GM18870 (cell line): ENCODE measurements at regions not wholly inside any gene's neighbourhood (a gene's known extent, or its start where the extent isn't known, plus 50 kb on each side); places are given as distances from the start of the nearest gene placed in this dataset.

Source experiments
- ATAC-seq: cut with Tn5 transposase; IDR thresholded peaks from one replicate; pipeline ENCODE4 v1.9.1; 2021; ENCODE audit warnings: moderate library complexity; ENCODE audit not compliant: unreplicated experiment

GRCh38 chr2:58520903-58521302 is 279.8 kb upstream of the FANCL start:
- ATAC-seq, result no peak

DNA sequence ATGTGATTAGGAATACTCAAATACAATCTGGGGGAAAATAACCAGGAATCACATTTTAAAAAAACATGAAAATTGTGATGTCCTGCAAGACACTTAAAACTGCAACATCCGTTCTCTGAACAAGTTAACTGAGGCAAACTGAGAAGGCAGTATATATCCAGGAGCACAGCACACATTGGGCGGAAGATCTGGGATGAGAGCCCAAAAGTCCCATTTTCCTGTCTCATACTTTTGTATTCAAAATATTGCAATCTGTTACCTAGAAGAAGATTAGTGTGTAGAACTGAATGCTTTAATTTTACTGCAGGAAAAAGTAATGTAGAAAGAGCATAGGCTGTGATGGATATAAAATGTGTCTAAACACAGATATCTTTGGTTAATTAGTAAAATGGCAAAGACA is 276.8 kb upstream of the FANCL start:
- no peak for ATAC-seq

DNA sequence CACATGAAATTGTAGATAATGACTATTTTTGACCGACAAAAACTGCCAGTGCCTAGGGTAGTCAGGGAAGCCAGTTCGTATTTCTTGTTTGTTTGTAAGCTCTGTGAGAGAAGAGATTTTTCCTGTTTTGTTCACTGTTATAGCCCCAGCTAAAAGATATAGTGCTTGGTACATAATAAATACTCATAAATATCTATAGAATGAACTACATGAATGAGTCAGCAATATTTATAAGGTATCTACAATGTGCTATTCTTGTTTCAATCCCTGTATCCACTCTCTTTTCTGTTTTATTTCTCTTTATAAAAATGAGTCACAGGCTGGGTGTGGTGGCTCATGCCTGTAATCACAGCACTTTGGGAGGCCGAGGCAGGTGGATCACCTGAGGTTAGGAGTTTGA is 275.6 kb upstream of the FANCL start:
- no peak for ATAC-seq

GRCh38 chr2:58515827-58516573 is 274.9 kb upstream of the FANCL start:
- no peak for ATAC-seq

DNA sequence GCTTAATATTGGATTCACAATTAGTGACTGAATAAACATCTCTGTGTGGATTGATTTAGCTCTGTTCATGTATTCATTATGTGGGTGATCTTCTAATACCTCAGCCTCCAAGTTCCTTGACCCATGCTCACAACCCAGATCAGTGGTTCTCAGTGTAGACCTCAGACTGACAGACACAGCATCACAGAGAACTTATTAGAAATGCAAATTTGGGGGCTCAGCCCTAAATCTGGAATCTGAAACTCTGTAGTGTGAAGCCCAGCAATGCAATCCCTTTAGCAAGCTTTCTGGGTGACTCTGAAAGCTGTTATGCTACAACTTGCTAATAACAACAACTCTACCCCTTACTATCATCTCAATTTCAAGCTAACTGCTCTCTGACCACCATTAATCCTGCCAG is 273.1 kb upstream of the FANCL start:
- peak; percentile 77 for ATAC-seq

DNA sequence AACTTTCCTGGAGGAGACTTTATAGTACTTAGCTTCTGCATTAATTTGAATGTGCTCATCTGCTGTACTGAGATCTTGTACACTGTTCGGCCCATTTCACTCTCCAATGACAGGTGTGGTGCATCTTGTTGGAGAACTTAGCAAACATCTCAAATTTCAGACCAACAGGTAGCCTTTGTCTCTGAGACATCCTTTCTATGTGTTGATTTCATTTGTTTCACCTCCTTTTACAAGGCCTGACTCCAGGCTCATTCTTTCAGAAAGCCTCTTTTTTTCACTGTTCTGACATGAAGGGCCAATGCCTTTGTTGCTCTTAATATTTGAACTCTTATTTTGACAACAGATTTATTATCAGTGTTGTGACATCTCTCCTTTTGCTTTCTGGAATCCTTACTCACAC is 271.8 kb upstream of the FANCL start:
- no peak for ATAC-seq

DNA sequence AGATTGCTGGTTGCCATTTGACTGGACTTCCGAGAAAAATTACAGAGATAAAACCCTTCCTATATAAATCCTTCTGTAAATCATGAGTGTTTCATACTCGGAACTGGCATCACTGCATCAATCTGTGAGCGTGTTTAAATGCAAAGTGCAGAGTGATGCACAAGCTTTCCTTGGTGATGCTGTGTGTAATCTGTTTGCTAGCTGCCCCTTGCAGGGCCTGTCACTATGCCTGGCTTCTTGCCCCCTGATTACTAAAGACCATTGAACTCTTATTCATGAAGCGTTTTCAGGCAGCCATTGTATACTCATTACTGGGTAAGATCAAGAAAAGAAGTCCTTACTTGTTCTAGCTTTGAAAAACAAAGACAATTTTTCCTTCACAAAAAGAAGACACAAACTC is 266.9 kb upstream of the FANCL start:
- ATAC-seq, result no peak

- no peak for ATAC-seq
These were observed 262.8 kb upstream of the FANCL start for GRCh38 chr2:58503918-58504317.

DNA sequence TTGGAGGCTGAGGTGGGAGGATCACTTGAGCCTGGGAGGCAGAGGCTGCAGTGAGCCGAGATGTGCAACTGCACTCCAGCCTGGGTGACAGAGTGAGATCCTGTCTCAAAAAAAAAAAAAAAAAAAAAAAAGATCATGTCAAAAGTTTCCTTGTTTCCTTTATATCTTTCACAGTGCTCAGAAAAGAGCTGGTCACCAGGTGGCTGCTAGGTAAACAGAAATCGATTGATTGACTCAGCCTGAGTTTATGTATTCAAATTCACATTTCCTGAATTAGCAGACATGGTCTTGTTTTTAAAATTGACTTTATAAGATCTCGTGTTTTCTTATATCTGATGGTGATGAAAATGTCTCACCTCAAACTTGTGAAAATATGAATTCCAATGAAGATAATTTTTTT is 261.8 kb upstream of the FANCL start:
- no peak for ATAC-seq

- no peak for ATAC-seq
These were observed 260.4 kb upstream of the FANCL start for GRCh38 chr2:58501371-58502160.

DNA sequence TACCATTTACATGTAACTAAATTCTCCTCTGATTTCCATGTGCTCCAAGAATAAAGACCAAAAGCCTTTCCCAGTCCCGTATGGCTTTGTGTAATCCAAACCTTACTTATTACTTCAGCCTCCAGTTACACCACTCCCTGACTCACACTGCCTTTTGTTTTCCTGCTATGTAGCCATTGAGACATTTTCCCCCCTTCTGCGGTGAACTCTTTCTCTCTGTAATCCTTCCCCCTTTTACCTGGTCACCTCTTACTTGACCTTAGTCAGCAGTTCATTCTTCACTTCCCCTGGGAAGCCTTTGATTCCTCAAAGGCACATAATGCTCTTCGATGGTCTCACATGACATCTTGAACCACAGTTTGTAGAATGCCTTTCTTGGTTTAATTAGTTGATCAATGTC is 256.0 kb upstream of the FANCL start:
- ATAC-seq, result no peak

DNA sequence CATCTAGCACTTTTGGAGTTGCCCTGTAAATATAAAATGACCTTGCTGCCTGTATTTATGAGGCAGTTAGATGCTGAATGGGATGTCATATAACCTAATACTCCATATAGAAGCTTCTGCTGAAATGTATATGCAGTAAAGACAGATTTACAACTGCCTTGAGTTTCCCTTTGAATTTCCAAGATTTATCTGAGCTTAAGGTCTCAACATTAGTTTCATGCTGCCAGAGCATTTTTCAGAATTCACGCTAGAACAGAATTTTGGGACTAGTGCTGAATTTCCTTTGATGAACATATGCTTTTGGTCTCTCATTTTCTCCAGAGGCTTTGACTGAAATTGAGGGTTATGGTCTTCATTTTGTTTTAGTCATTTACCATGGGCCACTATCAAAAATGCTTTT is 254.7 kb upstream of the FANCL start:
- no peak for ATAC-seq

- no peak for ATAC-seq
These were observed 253.0 kb upstream of the FANCL start for GRCh38 chr2:58494071-58494501.

GRCh38 chr2:58484629-58485028 is 243.5 kb upstream of the FANCL start:
- no peak for ATAC-seq

DNA sequence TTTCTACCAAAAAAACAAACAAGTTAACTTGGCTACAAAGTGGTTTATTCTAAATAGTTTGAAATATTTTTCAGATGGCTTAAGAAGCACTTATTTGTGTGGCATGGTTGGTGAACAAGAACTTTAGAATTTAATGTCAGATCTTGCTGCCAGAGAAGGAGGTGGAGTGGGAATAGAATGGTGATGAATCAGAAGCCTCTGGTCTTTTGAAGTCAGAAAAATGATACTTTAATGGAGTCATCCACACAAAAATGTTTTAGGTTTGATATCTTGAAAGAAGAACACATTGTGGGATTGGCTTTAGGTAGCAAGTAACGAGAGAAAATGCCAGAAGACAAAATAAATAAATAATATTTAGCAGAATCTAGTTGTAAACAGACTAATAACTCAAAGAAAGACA is 243.1 kb upstream of the FANCL start:
- ATAC-seq, result no peak

DNA sequence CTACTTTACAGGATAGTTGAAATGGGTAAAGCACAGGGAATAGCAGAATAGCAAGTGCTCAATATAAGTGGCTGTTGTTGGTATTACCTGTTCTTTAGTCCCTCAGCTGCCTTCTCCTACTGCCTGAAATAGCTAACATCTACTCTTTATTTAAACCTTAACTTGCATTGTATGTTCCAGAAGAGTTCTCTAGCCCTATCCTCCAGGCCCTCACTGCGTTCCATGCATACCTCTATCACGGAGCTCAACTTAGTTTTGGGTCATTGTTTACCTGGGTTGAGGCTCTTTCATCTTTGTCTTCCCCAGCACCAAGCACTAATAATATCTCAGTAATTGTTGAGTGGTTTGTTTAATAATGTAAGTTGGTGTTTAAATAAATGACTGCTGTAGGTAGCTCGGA is 242.2 kb upstream of the FANCL start:
- no peak for ATAC-seq

- ATAC-seq, result no peak
These were observed 240.5 kb upstream of the FANCL start for GRCh38 chr2:58481670-58482069.

DNA sequence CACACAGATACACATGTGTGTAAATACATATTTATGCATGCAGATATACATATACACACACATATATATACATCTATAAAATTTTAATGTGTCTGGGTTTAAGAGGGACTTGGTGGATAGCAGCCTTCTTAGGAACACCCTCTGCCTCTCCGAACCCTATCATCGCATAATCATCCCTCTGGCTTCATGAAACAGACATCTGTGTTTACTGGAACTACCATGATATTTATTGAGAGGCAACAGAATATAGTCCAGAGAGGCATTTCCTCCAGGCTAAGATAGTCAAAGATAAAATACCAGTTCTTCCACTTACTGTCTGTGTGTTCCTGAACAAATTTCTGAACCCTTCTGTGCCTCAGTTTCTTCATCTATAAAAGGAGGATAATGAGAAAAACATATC is 239.0 kb upstream of the FANCL start:
- ATAC-seq, result no peak

- ATAC-seq, result no peak
These were observed 238.5 kb upstream of the FANCL start for GRCh38 chr2:58479535-58480140.

DNA sequence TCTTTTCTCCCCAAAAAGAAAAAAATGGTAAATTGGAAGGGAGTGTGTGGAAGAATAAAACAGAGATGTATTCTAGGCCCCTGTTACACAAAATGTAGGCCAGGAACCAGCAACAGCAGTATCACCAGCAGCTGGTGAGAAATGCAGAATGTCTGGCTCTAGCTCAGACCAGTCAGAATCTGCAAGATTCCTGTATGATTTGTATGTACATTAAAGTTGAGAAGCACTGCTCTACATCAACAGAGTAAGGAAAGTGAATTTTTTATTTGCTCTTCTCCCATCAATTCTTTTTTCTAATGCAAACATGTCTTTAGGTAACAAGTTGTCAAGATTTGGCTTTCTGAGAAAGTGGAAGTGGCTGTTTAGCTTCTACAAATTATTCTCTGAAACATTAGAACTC is 235.4 kb upstream of the FANCL start:
- no peak for ATAC-seq

DNA sequence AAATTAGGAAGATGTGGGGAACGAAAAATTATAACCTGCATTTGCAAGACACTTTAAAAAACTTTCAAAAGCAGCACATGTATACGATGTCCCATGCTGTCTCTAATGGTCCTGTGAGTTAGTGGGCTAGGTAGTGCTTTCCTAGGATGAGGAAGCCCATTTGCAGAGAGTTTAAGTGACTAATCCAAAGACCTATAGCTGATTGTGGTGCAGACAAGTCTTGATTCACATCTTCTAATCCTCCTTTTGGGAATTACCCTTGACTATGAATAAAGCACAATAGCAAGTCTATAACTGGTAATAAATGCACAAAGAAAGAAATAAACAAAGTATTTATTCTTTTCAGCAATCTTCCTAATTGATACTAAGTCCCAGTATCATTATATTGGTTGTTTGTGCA is 234.6 kb upstream of the FANCL start:
- ATAC-seq, result no peak

GRCh38 chr2:58473165-58473564 is 232.0 kb upstream of the FANCL start:
- no peak for ATAC-seq
